ENCODE measurements at regions not wholly inside any gene's neighbourhood (a gene's known extent, or its start where the extent isn't known, plus 50 kb on each side); places are given as distances from the start of the nearest gene placed in this dataset.
"Not testable (repeated sequence)": the region's sequence is repeated elsewhere in the genome, so short reads cannot be mapped to it uniquely, and the experiment has no call there.

DNA sequence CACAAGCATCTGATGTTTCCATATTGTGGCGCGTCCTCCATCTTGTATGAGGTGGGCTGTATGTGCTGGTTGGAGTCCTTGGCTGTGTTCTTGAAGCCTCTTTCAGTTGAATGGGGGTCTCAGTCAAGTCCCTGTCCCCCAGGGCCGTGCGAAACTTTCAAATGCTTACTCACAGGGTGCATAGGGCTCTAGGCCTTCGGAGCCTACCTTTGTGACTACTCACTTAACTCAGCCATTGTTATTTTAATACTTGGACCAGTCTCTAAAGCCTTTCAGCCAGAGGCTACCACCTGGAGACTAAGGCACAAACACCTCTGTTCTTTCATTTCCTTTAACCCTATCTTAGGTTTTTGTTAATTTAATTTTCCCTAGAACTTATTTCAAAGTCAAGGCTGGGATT lies 785.9 kb downstream of the GATA3 start:
- H3K79me2 ChIP-seq (ENCODE audit: control insufficient read depth, insufficient read depth, low read length, unreplicated experiment): no peaks in the 10 kb centered on the region
- no peaks in the 10 kb centered on the region for H3K27me3 ChIP-seq (ENCODE audit: insufficient read depth, low read length)
- no peak overlapping the region for H3K27ac ChIP-seq (ENCODE audit: low read depth, low read length)
- no peaks in the 10 kb centered on the region for H3K4me1 ChIP-seq (ENCODE audit: control insufficient read depth, insufficient read depth, low read length, unreplicated experiment)
- no peak overlapping the region for H2AFZ ChIP-seq (ENCODE audit: low read length, unreplicated experiment)
- H3K4me3 ChIP-seq (ENCODE audit: low read depth, low read length): no peak overlapping the region
- H3K36me3 ChIP-seq (ENCODE audit: insufficient read depth, low read length): no peaks in the 10 kb centered on the region

DNA sequence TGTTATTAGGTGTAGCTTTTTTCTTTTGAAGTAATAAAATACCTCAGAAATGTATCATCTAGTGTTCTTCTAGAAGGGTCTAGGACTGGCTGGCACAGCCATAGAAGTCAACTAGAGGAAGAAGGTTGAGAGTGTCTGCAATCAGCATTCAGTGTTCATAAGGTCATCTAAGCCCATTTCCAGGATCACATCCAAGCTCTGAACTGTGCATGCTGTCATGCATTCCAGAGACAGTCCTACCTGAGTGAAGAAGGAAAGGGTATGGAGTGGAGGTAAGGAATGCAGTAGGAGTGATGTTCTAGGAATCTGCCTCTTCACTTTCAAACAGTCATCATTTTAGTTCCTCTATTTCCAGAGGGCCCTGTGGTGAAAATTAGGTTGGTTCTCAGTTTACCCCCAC lies 789.7 kb downstream of the GATA3 start:
- Histone ChIP-seq H3K79me2 (ENCODE audit: control insufficient read depth, insufficient read depth, low read length, unreplicated experiment) (no peaks in the 10 kb centered on the region), H3K27ac (ENCODE audit: low read depth, low read length) (no peak overlapping the region), H2AFZ (ENCODE audit: low read length, unreplicated experiment) (no peak overlapping the region), H3K36me3 (ENCODE audit: insufficient read depth, low read length) (no peaks in the 10 kb centered on the region), H3K4me1 (ENCODE audit: control insufficient read depth, insufficient read depth, low read length, unreplicated experiment) (no peaks in the 10 kb centered on the region), H3K4me3 (ENCODE audit: low read depth, low read length) (no peak overlapping the region), H3K27me3 (ENCODE audit: insufficient read depth, low read length) (no peaks in the 10 kb centered on the region)

DNA sequence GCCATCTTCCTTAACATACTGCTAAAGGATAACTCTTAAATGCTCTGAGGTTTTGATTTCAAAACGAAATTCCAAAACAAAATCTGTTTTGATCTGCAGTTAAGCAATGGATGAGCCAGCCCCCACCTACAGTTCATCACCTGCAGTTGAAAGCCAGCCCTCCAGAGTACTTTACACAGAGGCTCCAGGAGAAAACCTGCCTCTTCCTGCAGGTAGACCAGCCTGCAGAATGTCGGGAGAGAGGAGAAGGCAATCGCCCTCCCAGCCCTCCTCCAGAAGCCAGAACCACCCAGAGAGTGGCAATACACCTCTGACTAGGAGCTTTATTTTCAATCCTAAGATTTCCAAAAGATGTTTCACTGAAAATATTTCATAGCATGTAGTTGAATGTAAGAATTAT lies 798.1 kb downstream of the GATA3 start:
- no peak overlapping the region for H2AFZ ChIP-seq (ENCODE audit: low read length, unreplicated experiment)
- no peak overlapping the region for H3K27ac ChIP-seq (ENCODE audit: low read depth, low read length)
- peaks cover 8% of the 10 kb centered on the region; the same call in 1 of the 2 replicates for H3K27me3 ChIP-seq (ENCODE audit: insufficient read depth, low read length)
- H3K4me3 ChIP-seq (ENCODE audit: low read depth, low read length): no peak overlapping the region
- no peaks in the 10 kb centered on the region for H3K79me2 ChIP-seq (ENCODE audit: control insufficient read depth, insufficient read depth, low read length, unreplicated experiment)
- H3K4me1 ChIP-seq (ENCODE audit: control insufficient read depth, insufficient read depth, low read length, unreplicated experiment): no peaks in the 10 kb centered on the region
- no peaks in the 10 kb centered on the region for H3K36me3 ChIP-seq (ENCODE audit: insufficient read depth, low read length)

DNA sequence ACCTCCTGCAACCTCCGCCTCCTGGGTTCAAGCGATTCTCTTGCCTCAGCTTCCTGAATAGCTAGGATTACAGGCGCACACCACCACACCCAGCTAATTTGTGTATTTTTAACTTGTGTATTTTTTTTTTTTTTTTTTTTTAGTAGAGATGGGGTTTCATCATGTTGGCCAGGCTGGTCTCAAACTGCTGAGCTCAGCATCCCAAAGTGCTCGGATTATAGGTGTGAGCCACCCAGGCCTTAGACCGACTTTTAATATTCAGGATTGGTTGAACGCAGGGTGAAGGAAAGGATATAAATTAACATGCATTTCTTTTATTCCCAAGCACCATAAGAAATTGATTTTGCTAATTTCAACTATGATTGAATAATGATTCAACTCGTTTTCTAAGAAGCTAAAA lies 798.6 kb downstream of the GATA3 start:
- Histone ChIP-seq H3K79me2 (ENCODE audit: control insufficient read depth, insufficient read depth, low read length, unreplicated experiment) (no peaks in the 10 kb centered on the region), H3K27ac (ENCODE audit: low read depth, low read length) (no peak overlapping the region), H3K4me1 (ENCODE audit: control insufficient read depth, insufficient read depth, low read length, unreplicated experiment) (no peaks in the 10 kb centered on the region), H2AFZ (ENCODE audit: low read length, unreplicated experiment) (no peak overlapping the region), H3K36me3 (ENCODE audit: insufficient read depth, low read length) (no peaks in the 10 kb centered on the region), H3K27me3 (ENCODE audit: insufficient read depth, low read length) (peaks cover 8% of the 10 kb centered on the region; the same call in 1 of the 2 replicates), H3K4me3 (ENCODE audit: low read depth, low read length) (no peak overlapping the region)

DNA sequence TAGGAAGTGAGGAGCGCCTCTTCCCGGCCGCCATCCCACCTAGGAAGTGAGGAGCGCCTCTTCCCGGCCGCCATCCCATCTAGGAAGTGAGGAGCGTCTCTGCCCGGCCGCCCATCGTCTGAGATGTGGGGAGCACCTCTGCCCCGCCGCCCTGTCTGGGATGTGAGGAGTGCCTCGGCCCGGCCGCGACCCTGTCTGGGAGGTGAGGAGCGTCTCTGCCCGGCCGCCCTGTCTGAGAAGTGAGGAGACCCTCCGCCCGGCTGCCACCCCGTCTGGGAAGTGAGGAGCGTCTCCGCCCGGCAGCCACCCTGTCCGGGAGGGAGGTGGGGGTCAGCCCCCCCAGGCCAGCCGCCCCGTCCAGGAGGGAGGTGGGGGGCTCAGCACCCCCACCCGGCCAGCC lies 814.4 kb downstream of the GATA3 start:
- not testable (repeated sequence) for H3K79me2 ChIP-seq (ENCODE audit: control insufficient read depth, insufficient read depth, low read length, unreplicated experiment); H3K4me3 ChIP-seq (ENCODE audit: low read depth, low read length); H3K4me1 ChIP-seq (ENCODE audit: control insufficient read depth, insufficient read depth, low read length, unreplicated experiment); H3K27me3 ChIP-seq (ENCODE audit: insufficient read depth, low read length); H3K27ac ChIP-seq (ENCODE audit: low read depth, low read length); H2AFZ ChIP-seq (ENCODE audit: low read length, unreplicated experiment); H3K36me3 ChIP-seq (ENCODE audit: insufficient read depth, low read length)

DNA sequence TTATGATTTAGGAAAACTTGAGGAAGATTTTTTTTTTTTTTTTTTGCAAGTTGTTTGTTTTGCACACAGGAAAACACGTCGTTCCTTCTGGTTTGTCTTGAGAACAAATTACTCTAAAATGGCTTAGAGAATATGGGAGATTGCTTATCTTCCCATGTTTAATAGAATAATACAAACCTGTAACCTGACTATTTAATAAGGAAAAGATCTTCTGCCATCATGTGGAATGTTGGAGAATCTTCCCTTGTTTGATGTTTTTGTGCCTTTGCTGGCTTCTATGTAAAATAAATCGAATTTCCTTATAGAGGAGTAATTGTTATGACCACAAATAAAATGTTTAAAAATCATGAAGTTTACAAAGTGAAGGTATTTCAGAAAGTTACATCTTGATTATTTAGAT lies 818.8 kb downstream of the GATA3 start:
- Histone ChIP-seq H3K4me1 (ENCODE audit: control insufficient read depth, insufficient read depth, low read length, unreplicated experiment) (no peaks in the 10 kb centered on the region), H3K27me3 (ENCODE audit: insufficient read depth, low read length) (no peaks in the 10 kb centered on the region), H3K79me2 (ENCODE audit: control insufficient read depth, insufficient read depth, low read length, unreplicated experiment) (no peaks in the 10 kb centered on the region), H3K36me3 (ENCODE audit: insufficient read depth, low read length) (no peaks in the 10 kb centered on the region), H3K27ac (ENCODE audit: low read depth, low read length) (no peak overlapping the region), H2AFZ (ENCODE audit: low read length, unreplicated experiment) (no peak overlapping the region), H3K4me3 (ENCODE audit: low read depth, low read length) (no peak overlapping the region)

DNA sequence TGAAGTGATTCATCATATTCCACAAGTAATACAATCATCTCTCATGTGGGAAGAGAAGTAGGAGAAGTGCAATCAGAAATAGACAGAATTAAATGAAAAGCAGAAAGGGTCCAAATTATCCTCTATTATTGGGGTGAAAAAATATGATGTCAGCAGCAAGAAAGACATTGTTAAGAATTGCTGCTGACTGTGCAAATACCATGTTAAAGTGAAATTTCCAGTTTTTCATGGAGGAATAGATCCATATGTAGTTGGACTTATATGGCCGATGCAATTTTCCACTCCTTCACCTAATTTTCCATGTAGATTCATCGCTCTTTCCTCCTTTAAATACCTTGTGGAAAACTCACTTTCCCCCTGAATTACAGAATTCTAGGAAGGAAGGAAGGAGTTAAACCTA lies 819.8 kb downstream of the GATA3 start:
- Histone ChIP-seq H2AFZ (ENCODE audit: low read length, unreplicated experiment) (no peak overlapping the region), H3K36me3 (ENCODE audit: insufficient read depth, low read length) (no peaks in the 10 kb centered on the region), H3K4me3 (ENCODE audit: low read depth, low read length) (no peak overlapping the region), H3K79me2 (ENCODE audit: control insufficient read depth, insufficient read depth, low read length, unreplicated experiment) (no peaks in the 10 kb centered on the region), H3K27me3 (ENCODE audit: insufficient read depth, low read length) (no peaks in the 10 kb centered on the region), H3K27ac (ENCODE audit: low read depth, low read length) (no peak overlapping the region), H3K4me1 (ENCODE audit: control insufficient read depth, insufficient read depth, low read length, unreplicated experiment) (no peaks in the 10 kb centered on the region)

DNA sequence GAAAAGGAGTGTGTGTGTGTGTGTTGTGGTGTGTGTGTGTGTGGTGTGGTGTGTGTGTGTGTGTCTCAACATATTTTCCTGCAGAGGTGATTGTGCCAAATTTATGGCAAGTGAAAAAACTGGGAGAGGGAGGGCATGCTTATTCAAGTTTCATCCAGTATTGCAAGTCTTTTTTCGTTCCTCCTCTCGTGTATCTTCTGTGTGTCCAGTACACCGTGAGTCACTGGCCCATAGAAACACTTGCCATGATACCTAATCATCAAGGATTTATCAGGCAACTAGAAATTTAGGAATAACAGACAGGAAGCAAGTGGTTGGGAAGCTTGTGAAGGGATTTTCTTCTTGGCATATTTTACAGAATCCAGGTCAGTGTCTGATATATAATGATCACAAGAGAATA lies 820.5 kb downstream of the GATA3 start:
- no peak overlapping the region for H3K4me3 ChIP-seq (ENCODE audit: low read depth, low read length)
- no peaks in the 10 kb centered on the region for H3K79me2 ChIP-seq (ENCODE audit: control insufficient read depth, insufficient read depth, low read length, unreplicated experiment)
- no peaks in the 10 kb centered on the region for H3K27me3 ChIP-seq (ENCODE audit: insufficient read depth, low read length)
- H3K4me1 ChIP-seq (ENCODE audit: control insufficient read depth, insufficient read depth, low read length, unreplicated experiment): no peaks in the 10 kb centered on the region
- no peak overlapping the region for H2AFZ ChIP-seq (ENCODE audit: low read length, unreplicated experiment)
- H3K27ac ChIP-seq (ENCODE audit: low read depth, low read length): no peak overlapping the region
- H3K36me3 ChIP-seq (ENCODE audit: insufficient read depth, low read length): no peaks in the 10 kb centered on the region

DNA sequence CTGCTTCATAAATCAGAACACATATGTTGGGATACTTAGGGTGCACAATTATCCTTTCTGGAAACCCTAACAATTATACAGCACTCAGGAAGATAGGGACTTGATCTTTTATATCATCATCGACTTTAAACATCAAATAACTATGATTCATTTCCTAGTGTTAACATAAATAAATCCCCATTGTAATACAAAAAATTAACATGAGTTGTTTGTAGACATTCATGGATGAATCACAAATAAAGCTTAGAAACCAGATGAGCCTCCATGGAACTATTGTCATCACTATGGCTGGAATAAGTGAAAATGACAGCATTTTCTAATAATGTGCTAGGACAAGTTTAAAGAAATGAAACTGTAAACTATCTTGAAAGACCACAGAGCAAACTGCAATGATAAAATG lies 821.7 kb downstream of the GATA3 start:
- Histone ChIP-seq H2AFZ (ENCODE audit: low read length, unreplicated experiment) (no peak overlapping the region), H3K79me2 (ENCODE audit: control insufficient read depth, insufficient read depth, low read length, unreplicated experiment) (no peaks in the 10 kb centered on the region), H3K4me1 (ENCODE audit: control insufficient read depth, insufficient read depth, low read length, unreplicated experiment) (no peaks in the 10 kb centered on the region), H3K36me3 (ENCODE audit: insufficient read depth, low read length) (no peaks in the 10 kb centered on the region), H3K27ac (ENCODE audit: low read depth, low read length) (no peak overlapping the region), H3K27me3 (ENCODE audit: insufficient read depth, low read length) (no peaks in the 10 kb centered on the region), H3K4me3 (ENCODE audit: low read depth, low read length) (no peak overlapping the region)

DNA sequence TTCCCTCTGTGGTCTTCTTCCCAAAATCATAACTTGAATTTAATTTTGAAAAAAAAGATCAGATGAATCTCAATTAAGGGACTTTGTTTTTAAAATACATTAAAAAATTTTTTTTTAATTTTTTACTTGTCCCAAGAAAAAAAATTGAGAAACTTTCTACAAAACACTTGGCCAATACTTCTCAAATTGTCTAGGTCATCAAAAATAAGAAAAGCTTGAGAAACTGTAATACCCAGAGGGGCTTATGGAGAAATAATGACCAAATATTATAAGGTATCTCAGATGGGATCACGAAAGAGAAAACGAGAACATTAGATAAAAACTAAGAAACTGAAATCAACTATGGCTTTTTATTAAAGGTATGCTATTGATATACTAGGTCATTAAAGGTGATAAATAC lies 835.0 kb downstream of the GATA3 start:
- Histone ChIP-seq H2AFZ (ENCODE audit: low read length, unreplicated experiment) (no peak overlapping the region), H3K79me2 (ENCODE audit: control insufficient read depth, insufficient read depth, low read length, unreplicated experiment) (no peaks in the 10 kb centered on the region), H3K27ac (ENCODE audit: low read depth, low read length) (no peak overlapping the region), H3K4me1 (ENCODE audit: control insufficient read depth, insufficient read depth, low read length, unreplicated experiment) (no peaks in the 10 kb centered on the region), H3K36me3 (ENCODE audit: insufficient read depth, low read length) (no peaks in the 10 kb centered on the region), H3K27me3 (ENCODE audit: insufficient read depth, low read length) (no peaks in the 10 kb centered on the region), H3K4me3 (ENCODE audit: low read depth, low read length) (no peak overlapping the region)

DNA sequence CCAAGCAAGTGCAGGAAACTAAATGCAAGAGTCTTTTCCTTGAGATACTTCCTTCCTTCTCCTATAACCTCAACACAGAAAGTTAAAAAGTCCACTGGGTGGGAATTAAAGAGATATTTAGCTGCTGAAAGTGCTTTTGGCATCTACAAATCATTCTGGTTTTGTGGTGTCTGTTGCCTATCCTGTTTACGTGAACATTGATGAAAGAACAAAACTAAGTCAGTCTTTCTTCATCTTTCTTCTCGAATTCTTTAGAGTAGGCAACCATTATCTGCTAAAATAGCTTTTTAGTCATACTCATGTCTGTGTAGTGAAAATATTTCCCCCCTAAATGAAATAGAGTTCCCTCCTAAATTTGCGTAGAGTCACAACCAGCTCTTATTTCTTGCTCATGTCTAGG lies 838.6 kb downstream of the GATA3 start:
- no peaks in the 10 kb centered on the region for H3K27me3 ChIP-seq (ENCODE audit: insufficient read depth, low read length)
- no peak overlapping the region for H3K27ac ChIP-seq (ENCODE audit: low read depth, low read length)
- no peaks in the 10 kb centered on the region for H3K79me2 ChIP-seq (ENCODE audit: control insufficient read depth, insufficient read depth, low read length, unreplicated experiment)
- no peaks in the 10 kb centered on the region for H3K4me1 ChIP-seq (ENCODE audit: control insufficient read depth, insufficient read depth, low read length, unreplicated experiment)
- no peak overlapping the region for H2AFZ ChIP-seq (ENCODE audit: low read length, unreplicated experiment)
- no peak overlapping the region for H3K4me3 ChIP-seq (ENCODE audit: low read depth, low read length)
- no peaks in the 10 kb centered on the region for H3K36me3 ChIP-seq (ENCODE audit: insufficient read depth, low read length)

DNA sequence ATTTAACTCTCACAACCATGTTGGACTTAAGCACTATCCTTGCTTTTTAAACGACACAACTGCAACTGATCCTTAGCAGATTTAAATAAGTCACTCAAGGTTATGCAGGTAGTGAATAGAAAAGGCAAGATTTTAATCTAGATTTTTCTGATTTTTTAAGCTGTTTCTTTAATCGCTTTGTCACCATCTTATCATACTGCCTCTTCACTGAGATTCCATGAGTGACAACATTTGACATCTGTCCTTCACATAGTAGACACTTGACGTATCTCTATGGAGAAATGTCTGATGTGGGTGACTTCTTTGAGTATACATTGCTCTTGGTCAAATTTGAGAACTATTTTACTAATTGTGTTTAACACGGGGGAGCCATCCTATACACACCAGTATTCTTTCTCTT lies 839.7 kb downstream of the GATA3 start:
- H3K36me3 ChIP-seq (ENCODE audit: insufficient read depth, low read length): no peaks in the 10 kb centered on the region
- H3K79me2 ChIP-seq (ENCODE audit: control insufficient read depth, insufficient read depth, low read length, unreplicated experiment): no peaks in the 10 kb centered on the region
- H3K4me3 ChIP-seq (ENCODE audit: low read depth, low read length): no peak overlapping the region
- H3K4me1 ChIP-seq (ENCODE audit: control insufficient read depth, insufficient read depth, low read length, unreplicated experiment): no peaks in the 10 kb centered on the region
- H3K27ac ChIP-seq (ENCODE audit: low read depth, low read length): no peak overlapping the region
- no peaks in the 10 kb centered on the region for H3K27me3 ChIP-seq (ENCODE audit: insufficient read depth, low read length)
- H2AFZ ChIP-seq (ENCODE audit: low read length, unreplicated experiment): no peak overlapping the region
